DOHH2 (cell line): ENCODE measurements at regions not wholly inside any gene's neighbourhood (a gene's known extent, or its start where the extent isn't known, plus 50 kb on each side); places are given as distances from the start of the nearest gene placed in this dataset.

Experiments used
- EZH2phosphoT487 ChIP-seq: fragments of 200-600 bp; sonication (generic); IDR thresholded peaks from 2 replicates; pipeline ENCODE4 v1.6.1; 2017; ENCODE audit warnings: borderline replicate concordance, mild to moderate bottlenecking, antibody characterized with exemption, low read length, moderate library complexity, mixed read lengths
- TF ChIP-seq, protein P1 (sequence below): fragments of 200-600 bp; sonication (generic); IDR thresholded peaks from one replicate; pipeline ENCODE4 v1.5.1; 2014; ENCODE audit warnings: antibody characterized with exemption, mild to moderate bottlenecking, low read depth, low read length; ENCODE audit not compliant: poor library complexity, severe bottlenecking

GRCh38 chr4:56226579-56226978, 160.7 kb downstream of the AASDH start:
- TF ChIP-seq, protein P1, sequence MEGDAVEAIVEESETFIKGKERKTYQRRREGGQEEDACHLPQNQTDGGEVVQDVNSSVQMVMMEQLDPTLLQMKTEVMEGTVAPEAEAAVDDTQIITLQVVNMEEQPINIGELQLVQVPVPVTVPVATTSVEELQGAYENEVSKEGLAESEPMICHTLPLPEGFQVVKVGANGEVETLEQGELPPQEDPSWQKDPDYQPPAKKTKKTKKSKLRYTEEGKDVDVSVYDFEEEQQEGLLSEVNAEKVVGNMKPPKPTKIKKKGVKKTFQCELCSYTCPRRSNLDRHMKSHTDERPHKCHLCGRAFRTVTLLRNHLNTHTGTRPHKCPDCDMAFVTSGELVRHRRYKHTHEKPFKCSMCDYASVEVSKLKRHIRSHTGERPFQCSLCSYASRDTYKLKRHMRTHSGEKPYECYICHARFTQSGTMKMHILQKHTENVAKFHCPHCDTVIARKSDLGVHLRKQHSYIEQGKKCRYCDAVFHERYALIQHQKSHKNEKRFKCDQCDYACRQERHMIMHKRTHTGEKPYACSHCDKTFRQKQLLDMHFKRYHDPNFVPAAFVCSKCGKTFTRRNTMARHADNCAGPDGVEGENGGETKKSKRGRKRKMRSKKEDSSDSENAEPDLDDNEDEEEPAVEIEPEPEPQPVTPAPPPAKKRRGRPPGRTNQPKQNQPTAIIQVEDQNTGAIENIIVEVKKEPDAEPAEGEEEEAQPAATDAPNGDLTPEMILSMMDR: no peak
- no peak for TF ChIP-seq EZH2phosphoT487
